ENCODE measurements at regions not wholly inside any gene's neighbourhood (a gene's known extent, or its start where the extent isn't known, plus 50 kb on each side); places are given as distances from the start of the nearest gene placed in this dataset.

- TF ChIP-seq, protein P1, sequence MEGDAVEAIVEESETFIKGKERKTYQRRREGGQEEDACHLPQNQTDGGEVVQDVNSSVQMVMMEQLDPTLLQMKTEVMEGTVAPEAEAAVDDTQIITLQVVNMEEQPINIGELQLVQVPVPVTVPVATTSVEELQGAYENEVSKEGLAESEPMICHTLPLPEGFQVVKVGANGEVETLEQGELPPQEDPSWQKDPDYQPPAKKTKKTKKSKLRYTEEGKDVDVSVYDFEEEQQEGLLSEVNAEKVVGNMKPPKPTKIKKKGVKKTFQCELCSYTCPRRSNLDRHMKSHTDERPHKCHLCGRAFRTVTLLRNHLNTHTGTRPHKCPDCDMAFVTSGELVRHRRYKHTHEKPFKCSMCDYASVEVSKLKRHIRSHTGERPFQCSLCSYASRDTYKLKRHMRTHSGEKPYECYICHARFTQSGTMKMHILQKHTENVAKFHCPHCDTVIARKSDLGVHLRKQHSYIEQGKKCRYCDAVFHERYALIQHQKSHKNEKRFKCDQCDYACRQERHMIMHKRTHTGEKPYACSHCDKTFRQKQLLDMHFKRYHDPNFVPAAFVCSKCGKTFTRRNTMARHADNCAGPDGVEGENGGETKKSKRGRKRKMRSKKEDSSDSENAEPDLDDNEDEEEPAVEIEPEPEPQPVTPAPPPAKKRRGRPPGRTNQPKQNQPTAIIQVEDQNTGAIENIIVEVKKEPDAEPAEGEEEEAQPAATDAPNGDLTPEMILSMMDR (conservative IDR thresholded peaks at IDR 0.05): no peak
- TF ChIP-seq ZFX (IDR thresholded peaks at IDR 0.05): no peak
Measured at GRCh38 chr6:54574671-54575070, 266.4 kb downstream of the TINAG start.
